HG03558 (cell line): ENCODE measurements at regions not wholly inside any gene's neighbourhood (a gene's known extent, or its start where the extent isn't known, plus 50 kb on each side); places are given as distances from the start of the nearest gene placed in this dataset.
"Not testable (repeated sequence)": the region's sequence is repeated elsewhere in the genome, so short reads cannot be mapped to it uniquely, and the experiment has no call there.

Experiments
- ATAC-seq: cut with Tn5 transposase; IDR thresholded peaks from one replicate; pipeline ENCODE4 v1.9.1; 2021; ENCODE audit warnings: moderate number of reproducible peaks; ENCODE audit not compliant: unreplicated experiment; ENCODE audit errors: extremely low read depth

- no peak for ATAC-seq
These were observed 51.3 kb upstream of the CADPS start for GRCh38 chr3:62926494-62926893.

GRCh38 chr3:62928256-62928655 lies 53.0 kb upstream of the CADPS start:
- ATAC-seq: no peak

GRCh38 chr3:62929771-62930170 lies 54.6 kb upstream of the CADPS start:
- no peak for ATAC-seq

- ATAC-seq: no peak
These were observed 60.6 kb upstream of the CADPS start for GRCh38 chr3:62935793-62936192.

- ATAC-seq: no peak
These were observed 61.5 kb upstream of the CADPS start for GRCh38 chr3:62936626-62937254.

GRCh38 chr3:62938583-62938982 lies 63.4 kb upstream of the CADPS start:
- ATAC-seq: no peak

GRCh38 chr3:62939707-62940106 lies 64.5 kb upstream of the CADPS start:
- ATAC-seq: no peak

GRCh38 chr3:62940771-62941563 lies 65.8 kb upstream of the CADPS start:
- no peak for ATAC-seq

- ATAC-seq: no peak
These were observed 67.0 kb upstream of the CADPS start for GRCh38 chr3:62942227-62942626.

GRCh38 chr3:62942764-62943163 lies 67.5 kb upstream of the CADPS start:
- no peak for ATAC-seq

GRCh38 chr3:62948921-62949320 lies 73.7 kb upstream of the CADPS start:
- ATAC-seq: no peak

GRCh38 chr3:62950210-62950609 lies 75.0 kb upstream of the CADPS start:
- ATAC-seq: no peak

- no peak for ATAC-seq
These were observed 75.9 kb upstream of the CADPS start for GRCh38 chr3:62951037-62951613.

GRCh38 chr3:62951880-62952279 lies 76.7 kb upstream of the CADPS start:
- ATAC-seq: not testable (repeated sequence)

GRCh38 chr3:62954580-62954979 lies 79.4 kb upstream of the CADPS start:
- peak; percentile 72 for ATAC-seq

- no peak for ATAC-seq
These were observed 79.9 kb upstream of the CADPS start for GRCh38 chr3:62955126-62955525.

- ATAC-seq: no peak
These were observed 81.2 kb upstream of the CADPS start for GRCh38 chr3:62956411-62956810.

GRCh38 chr3:62961874-62962556 lies 86.8 kb upstream of the CADPS start:
- ATAC-seq: no peak

- no peak for ATAC-seq
These were observed 87.5 kb upstream of the CADPS start for GRCh38 chr3:62962714-62963113.

GRCh38 chr3:62965311-62965710 lies 90.1 kb upstream of the CADPS start:
- ATAC-seq: no peak

GRCh38 chr3:62968128-62968527 lies 92.9 kb upstream of the CADPS start:
- ATAC-seq: no peak
